Loucy (cell line): ENCODE measurements at regions not wholly inside any gene's neighbourhood (a gene's known extent, or its start where the extent isn't known, plus 50 kb on each side); places are given as distances from the start of the nearest gene placed in this dataset.

Experiments used
- H2AFZ ChIP-seq: fragments of 200-600 bp; sonication (generic); 2 replicates; pipeline ENCODE4 v1.6.0; 2016; ENCODE audit warnings: antibody characterized with exemption, mild to moderate bottlenecking, low read length, moderate library complexity
- H3F3A ChIP-seq: fragments of 200-600 bp; 2 replicates; pipeline ENCODE4 v1.6.0; 2016; ENCODE audit warnings: antibody characterized with exemption, low read depth, mild to moderate bottlenecking
- H3K27me3 ChIP-seq: fragments of 200-600 bp; sonication (generic); 2 replicates; pipeline ENCODE4 v1.6.1; 2014; ENCODE audit warnings: low read length, mild to moderate bottlenecking; ENCODE audit not compliant: insufficient read depth, poor library complexity, severe bottlenecking
- H3K36me3 ChIP-seq: fragments of 200-600 bp; sonication (generic); 2 replicates; pipeline ENCODE4 v1.6.1; 2016; ENCODE audit warnings: low read length; ENCODE audit not compliant: insufficient read depth
- H3K4me1 ChIP-seq: fragments of 200-600 bp; sonication (generic); 2 replicates; pipeline ENCODE4 v1.5.1; 2014; ENCODE audit warnings: low read length, mild to moderate bottlenecking; ENCODE audit not compliant: insufficient read depth, poor library complexity, severe bottlenecking
- H3K4me2 ChIP-seq: fragments of 200-600 bp; sonication (generic); 2 replicates; pipeline ENCODE4 v1.6.0; 2014; ENCODE audit warnings: antibody characterized with exemption, low read length, low read depth, mild to moderate bottlenecking; ENCODE audit not compliant: poor library complexity, severe bottlenecking
- H3K4me3 ChIP-seq: fragments of 200-600 bp; sonication (generic); 2 replicates; pipeline ENCODE4 v1.5.1; 2014; ENCODE audit warnings: low read length, mild to moderate bottlenecking, mixed read lengths; ENCODE audit not compliant: poor library complexity, severe bottlenecking
- H3K79me2 ChIP-seq: fragments of 200-600 bp; sonication (generic); 2 replicates; pipeline ENCODE4 v1.6.1; 2014; ENCODE audit warnings: low read length; ENCODE audit not compliant: insufficient read depth
- H3K9ac ChIP-seq: fragments of 200-600 bp; sonication (generic); 2 replicates; pipeline ENCODE4 v1.6.0; 2014; ENCODE audit warnings: mild to moderate bottlenecking, low read depth, low read length, moderate library complexity; ENCODE audit not compliant: poor library complexity, severe bottlenecking
- H3K9me2 ChIP-seq: fragments of 200-600 bp; sonication (generic); replicated peaks from 2 replicates; pipeline ENCODE4 v1.6.1; 2016; ENCODE audit warnings: low read depth, low read length, mixed read lengths
- H3K9me3 ChIP-seq: fragments of 200-600 bp; sonication (generic); 2 replicates; pipeline ENCODE4 v1.6.1; 2014; ENCODE audit warnings: mild to moderate bottlenecking, antibody characterized with exemption, low read length, low read depth; ENCODE audit not compliant: insufficient read depth
- H4K20me1 ChIP-seq: fragments of 200-600 bp; sonication (generic); 2 replicates; pipeline ENCODE4 v1.6.0; 2014; ENCODE audit warnings: antibody characterized with exemption, low read length, mild to moderate bottlenecking; ENCODE audit not compliant: insufficient read depth, poor library complexity, severe bottlenecking
- CTCF ChIP-seq: fragments of 200-600 bp; sonication (generic); conservative IDR thresholded peaks from 2 replicates; pipeline ENCODE4 v1.5.1; 2014; ENCODE audit warnings: mild to moderate bottlenecking, antibody characterized with exemption, low read length
- EZH2phosphoT487 ChIP-seq: fragments of 200-600 bp; IDR thresholded peaks from 2 replicates; pipeline ENCODE4 v1.6.1; 2018; ENCODE audit warnings: antibody characterized with exemption, mild to moderate bottlenecking, moderate library complexity, borderline replicate concordance

- H3K79me2 ChIP-seq = no peaks in the 10 kb centered on the region
- H3K9me2 ChIP-seq = no peaks in the 10 kb centered on the region
- no peaks in the 10 kb centered on the region for H3F3A ChIP-seq
- no peak overlapping the region for H3K4me2 ChIP-seq
- H3K9me3 ChIP-seq = no peaks in the 10 kb centered on the region
- no peak overlapping the region for H3K9ac ChIP-seq
- no peaks in the 10 kb centered on the region for H4K20me1 ChIP-seq
- no peaks in the 10 kb centered on the region for H3K4me1 ChIP-seq
- TF ChIP-seq EZH2phosphoT487 (no peak), CTCF (no peak)
- H3K36me3 ChIP-seq = no peaks in the 10 kb centered on the region
- H3K4me3 ChIP-seq = no peak overlapping the region
- no peaks in the 10 kb centered on the region for H3K27me3 ChIP-seq
- H2AFZ ChIP-seq = no peak overlapping the region
Measured at GRCh38 chr2:235187806-235188205, 236.0 kb downstream of the SH3BP4 start.

GRCh38 chr2:235191486-235191885, 239.7 kb downstream of the SH3BP4 start:
- no peak overlapping the region for H3K4me2 ChIP-seq
- no peaks in the 10 kb centered on the region for H3K9me3 ChIP-seq
- no peak overlapping the region for H3K4me3 ChIP-seq
- no peak overlapping the region for H2AFZ ChIP-seq
- no peak for TF ChIP-seq CTCF
- no peak for TF ChIP-seq EZH2phosphoT487
- H3K9me2 ChIP-seq = no peaks in the 10 kb centered on the region
- no peaks in the 10 kb centered on the region for H3K4me1 ChIP-seq
- no peaks in the 10 kb centered on the region for H3F3A ChIP-seq
- no peaks in the 10 kb centered on the region for H3K27me3 ChIP-seq
- no peaks in the 10 kb centered on the region for H3K79me2 ChIP-seq
- H4K20me1 ChIP-seq = no peaks in the 10 kb centered on the region
- H3K9ac ChIP-seq = no peak overlapping the region
- H3K36me3 ChIP-seq = no peaks in the 10 kb centered on the region

GRCh38 chr2:235191978-235192377, 240.2 kb downstream of the SH3BP4 start:
- H3K4me3 ChIP-seq = no peak overlapping the region
- no peaks in the 10 kb centered on the region for H3K27me3 ChIP-seq

More at GRCh38 chr2:235191978-235192377, 240.2 kb downstream of the SH3BP4 start:
- Histone ChIP-seq H3K36me3 (no peaks in the 10 kb centered on the region), H3K79me2 (no peaks in the 10 kb centered on the region), H3K9ac (no peak overlapping the region), H4K20me1 (no peaks in the 10 kb centered on the region), H3K4me1 (no peaks in the 10 kb centered on the region), H3K9me2 (no peaks in the 10 kb centered on the region), H3F3A (no peaks in the 10 kb centered on the region), H3K4me2 (no peak overlapping the region), H3K9me3 (no peaks in the 10 kb centered on the region), H2AFZ (no peak overlapping the region)
- TF ChIP-seq CTCF (no peak), EZH2phosphoT487 (no peak)
